ENCODE measurements at regions not wholly inside any gene's neighbourhood (a gene's known extent, or its start where the extent isn't known, plus 50 kb on each side); places are given as distances from the start of the nearest gene placed in this dataset.

DNA sequence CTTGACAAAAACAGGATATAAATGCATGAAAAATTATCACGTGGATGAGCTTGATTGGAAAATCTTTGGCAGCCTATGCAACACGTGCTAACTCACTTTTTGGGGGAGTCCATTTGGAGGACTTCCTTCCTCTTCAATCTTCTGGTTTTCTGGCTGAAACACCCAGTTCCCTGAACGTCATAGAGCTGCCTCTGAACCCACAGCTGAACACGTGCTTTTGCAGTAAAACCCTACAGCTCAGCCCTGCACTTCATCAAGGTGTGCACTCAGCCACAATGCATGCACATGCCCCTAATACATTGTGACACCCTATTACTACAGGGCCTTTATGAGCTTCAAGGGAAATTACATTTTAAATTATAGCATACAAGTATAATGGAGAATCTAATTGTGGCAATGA lies 808.7 kb upstream of the AUTS2 start:
- TF ChIP-seq CTCF (IDR thresholded peaks at IDR 0.05; ENCODE audit: low read length): no peak
- no peak for TF ChIP-seq EZH2phosphoT487 (IDR thresholded peaks at IDR 0.05; ENCODE audit: low read length)
- no peak for TF ChIP-seq EZH2 (optimal IDR thresholded peaks at IDR 0.05; ENCODE audit: low read depth, low read length)
